Ascending aorta (tissue), 2 donors: ENCODE measurements at regions not wholly inside any gene's neighbourhood (a gene's known extent, or its start where the extent isn't known, plus 50 kb on each side); places are given as distances from the start of the nearest gene placed in this dataset.

Experiments
- DNase-seq, 2 donors: peaks; one replicate each; pipeline ENCODE4 v3.0.0-alpha.2; 2019; ENCODE audit warnings: low spot score in 2 of 2
- H3K27ac ChIP-seq, 2 donors: fragments of 200-600 bp; sonication (generic); one replicate each; pipeline ENCODE4 v1.5.1; 2016 to 2017; ENCODE audit warnings: mild to moderate bottlenecking in 1 of 2
- H3K27me3 ChIP-seq: fragments of 200-600 bp; sonication (generic); one replicate; pipeline ENCODE4 v1.5.1; 2017
- H3K36me3 ChIP-seq, 2 donors: fragments of 200-600 bp; sonication (generic); one replicate each; pipeline ENCODE4 v1.5.1; 2016
- H3K4me1 ChIP-seq, 2 donors: fragments of 200-600 bp; sonication (generic); one replicate each; pipeline ENCODE4 v1.5.1; 2016 to 2017; ENCODE audit warnings: mild to moderate bottlenecking in 1 of 2
- H3K4me3 ChIP-seq, 2 donors: fragments of 200-600 bp; sonication (generic); one replicate each; pipeline ENCODE4 v1.5.1; 2016 to 2017; ENCODE audit warnings: mild to moderate bottlenecking in 1 of 2
- H3K9me3 ChIP-seq, 2 donors: fragments of 200-600 bp; sonication (generic); one replicate each; pipeline ENCODE4 v1.5.1; 2016
- intact Hi-C: fragments of 100-400 bp; cut with DNase I; formaldehyde crosslinking; loops from one replicate; pipeline ENCODE4 v1.15.1; 2023
- TF ChIP-seq, protein P1 (sequence below), 3 experiments: fragments of 200-600 bp in 2 of 3; fragments of 450-650 bp in 1 of 3; sonication (generic) in 2 of 3; IDR thresholded peaks; one replicate each; pipeline ENCODE4 v1.5.1; 2016 to 2019; ENCODE audit warnings: antibody characterized with exemption in 3 of 3, mild to moderate bottlenecking in 1 of 3, moderate library complexity in 1 of 3

DNA sequence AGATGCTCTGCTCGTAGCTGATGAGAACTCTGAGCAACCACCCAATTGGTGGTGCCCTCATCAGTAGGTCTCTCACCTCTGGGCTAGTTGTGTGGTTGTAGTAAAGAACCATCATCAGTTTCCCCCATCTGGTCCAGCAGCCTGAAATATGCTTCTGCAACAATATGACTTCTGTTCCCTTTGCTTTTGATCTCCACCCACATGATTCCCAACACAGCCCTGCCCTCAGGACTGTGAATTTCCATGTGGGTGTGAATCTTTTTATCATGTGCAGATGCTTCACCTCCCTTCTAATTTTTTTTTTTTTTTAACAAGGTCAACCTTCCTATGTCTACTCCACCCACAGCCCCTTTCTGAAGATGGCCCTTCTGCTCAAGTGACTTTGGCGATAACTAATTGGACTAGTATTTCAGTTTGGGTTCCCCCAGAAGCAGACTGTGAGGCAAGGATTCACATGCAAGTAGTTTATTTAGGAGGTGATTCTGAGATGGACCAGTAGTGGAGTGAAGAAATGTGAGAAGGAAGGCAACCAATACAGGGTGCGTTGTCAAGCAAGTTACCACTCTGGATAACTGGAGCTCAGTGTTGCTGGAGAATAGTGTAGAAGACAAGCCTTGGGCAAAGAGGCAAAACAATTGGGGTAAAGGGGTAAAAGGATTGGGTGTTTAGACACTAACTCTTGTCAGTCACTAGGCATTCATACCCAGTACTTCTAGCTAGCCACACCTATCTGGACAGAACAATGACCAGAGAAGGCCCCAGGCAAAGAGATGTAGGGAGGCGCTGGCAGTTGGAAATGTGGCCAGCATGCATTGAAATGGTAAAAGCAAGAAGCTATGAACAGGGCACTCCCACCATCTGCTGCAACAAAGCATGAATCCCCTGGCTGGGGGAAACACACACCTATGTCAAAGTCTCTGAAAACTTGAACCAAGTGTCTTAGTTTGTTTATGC lies 466.2 kb downstream of the BCOR start:
- H3K36me3 ChIP-seq: no peaks in the 10 kb centered on the region
- TF ChIP-seq, protein P1, sequence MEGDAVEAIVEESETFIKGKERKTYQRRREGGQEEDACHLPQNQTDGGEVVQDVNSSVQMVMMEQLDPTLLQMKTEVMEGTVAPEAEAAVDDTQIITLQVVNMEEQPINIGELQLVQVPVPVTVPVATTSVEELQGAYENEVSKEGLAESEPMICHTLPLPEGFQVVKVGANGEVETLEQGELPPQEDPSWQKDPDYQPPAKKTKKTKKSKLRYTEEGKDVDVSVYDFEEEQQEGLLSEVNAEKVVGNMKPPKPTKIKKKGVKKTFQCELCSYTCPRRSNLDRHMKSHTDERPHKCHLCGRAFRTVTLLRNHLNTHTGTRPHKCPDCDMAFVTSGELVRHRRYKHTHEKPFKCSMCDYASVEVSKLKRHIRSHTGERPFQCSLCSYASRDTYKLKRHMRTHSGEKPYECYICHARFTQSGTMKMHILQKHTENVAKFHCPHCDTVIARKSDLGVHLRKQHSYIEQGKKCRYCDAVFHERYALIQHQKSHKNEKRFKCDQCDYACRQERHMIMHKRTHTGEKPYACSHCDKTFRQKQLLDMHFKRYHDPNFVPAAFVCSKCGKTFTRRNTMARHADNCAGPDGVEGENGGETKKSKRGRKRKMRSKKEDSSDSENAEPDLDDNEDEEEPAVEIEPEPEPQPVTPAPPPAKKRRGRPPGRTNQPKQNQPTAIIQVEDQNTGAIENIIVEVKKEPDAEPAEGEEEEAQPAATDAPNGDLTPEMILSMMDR (IDR thresholded peaks at IDR 0.05): no peak
- H3K27me3 ChIP-seq: no peaks in the 10 kb centered on the region
- no peak overlapping the region for H3K4me3 ChIP-seq
- intact Hi-C loops: no loop called here
- DNase-seq: no peak
- no peaks in the 10 kb centered on the region for H3K4me1 ChIP-seq
- no peak overlapping the region for H3K27ac ChIP-seq
- H3K9me3 ChIP-seq: no peaks in the 10 kb centered on the region

DNA sequence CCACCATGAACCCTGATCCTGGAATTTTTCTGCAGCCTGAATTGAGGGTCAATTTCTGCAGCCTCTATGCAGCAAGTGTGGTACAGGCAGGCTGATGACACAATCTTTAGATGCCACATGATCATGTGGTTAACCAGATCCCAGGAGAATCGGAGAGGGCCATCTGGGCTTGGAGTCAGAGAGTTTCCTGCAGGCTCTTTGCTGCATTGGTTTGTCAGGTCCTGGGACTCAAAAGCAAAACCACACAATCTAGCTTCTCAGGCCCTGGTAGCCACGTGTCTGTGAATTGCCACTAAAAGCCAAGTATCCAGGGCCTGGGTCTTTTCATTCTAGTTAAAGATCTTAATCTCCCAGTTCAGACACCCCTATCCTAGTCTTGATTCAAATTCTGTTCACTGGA lies 464.5 kb downstream of the BCOR start:
- Histone ChIP-seq H3K36me3 (no peaks in the 10 kb centered on the region), H3K27me3 (no peaks in the 10 kb centered on the region), H3K9me3 (no peaks in the 10 kb centered on the region), H3K27ac (no peak overlapping the region), H3K4me1 (no peaks in the 10 kb centered on the region), H3K4me3 (no peak overlapping the region)
- TF ChIP-seq, protein P1 (IDR thresholded peaks at IDR 0.05): no peak
- no peak for DNase-seq
- intact Hi-C loops: no loop called here

DNA sequence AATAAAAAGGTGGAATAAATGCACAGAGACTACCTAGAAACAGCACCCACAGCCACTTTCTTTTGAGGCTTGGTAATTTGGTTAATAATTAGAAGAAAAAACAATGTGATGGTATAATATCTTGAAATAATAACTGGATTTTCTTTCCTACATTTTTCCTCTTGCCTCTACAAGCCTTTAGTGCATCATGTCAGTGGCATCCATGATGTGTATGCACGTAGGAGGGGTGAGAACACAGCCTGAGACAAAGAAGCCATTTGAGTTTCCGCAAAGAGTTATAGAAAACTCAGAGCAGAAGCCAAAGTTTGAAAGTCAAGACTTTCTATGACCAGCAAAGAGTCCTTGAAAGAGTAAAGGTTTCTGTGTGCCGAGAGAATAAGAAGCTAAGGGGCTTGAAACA lies 461.3 kb downstream of the BCOR start:
- no peaks in the 10 kb centered on the region for H3K27me3 ChIP-seq
- no peak overlapping the region for H3K27ac ChIP-seq
- H3K4me3 ChIP-seq: no peak overlapping the region
- no peaks in the 10 kb centered on the region for H3K36me3 ChIP-seq
- H3K9me3 ChIP-seq: no peaks in the 10 kb centered on the region
- H3K4me1 ChIP-seq: no peaks in the 10 kb centered on the region
- intact Hi-C loops: no loop called here
- no peak for DNase-seq
- TF ChIP-seq, protein P1 (IDR thresholded peaks at IDR 0.05): no peak

DNA sequence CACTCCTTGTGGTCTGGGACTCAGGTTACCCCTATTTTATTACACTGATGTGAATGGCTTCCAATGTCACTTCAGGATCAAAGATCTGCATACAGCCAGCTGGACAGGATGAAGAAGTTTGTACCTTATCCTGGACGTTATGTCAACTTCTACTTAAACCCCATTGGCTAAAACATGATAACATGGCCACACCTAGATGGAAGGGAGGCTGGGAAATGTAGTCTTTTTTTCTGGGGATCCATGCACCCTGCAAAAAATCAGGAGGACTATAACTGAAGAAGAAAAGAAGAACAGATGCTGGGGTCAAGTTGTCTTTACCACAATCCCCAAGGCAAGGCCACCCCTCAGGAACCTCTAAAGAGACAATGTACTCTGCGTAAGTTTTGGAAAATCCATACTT lies 459.2 kb downstream of the BCOR start:
- H3K27me3 ChIP-seq: no peaks in the 10 kb centered on the region
- intact Hi-C loops: no loop called here

DNA sequence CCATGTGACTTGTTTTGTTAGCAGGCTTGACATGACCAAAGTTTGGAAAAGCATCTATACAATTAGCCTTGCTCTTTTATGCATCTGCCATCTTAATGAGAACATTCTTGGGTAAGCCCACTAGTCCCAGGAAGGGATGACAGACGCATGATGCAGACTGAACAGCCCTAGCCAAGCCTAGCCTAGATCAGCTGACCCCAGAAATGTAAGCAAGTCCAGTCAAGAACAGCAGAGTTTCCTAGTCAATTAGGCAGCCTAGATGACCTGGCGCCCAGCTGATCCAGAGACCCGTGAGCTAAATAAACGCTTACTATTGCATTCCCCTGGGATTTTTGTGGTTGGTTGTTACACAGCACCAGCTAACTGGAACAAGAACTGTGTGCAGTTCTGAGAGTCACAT lies 457.9 kb downstream of the BCOR start:
- Histone ChIP-seq H3K9me3 (no peaks in the 10 kb centered on the region), H3K27ac (no peak overlapping the region), H3K27me3 (no peaks in the 10 kb centered on the region), H3K4me1 (no peaks in the 10 kb centered on the region), H3K36me3 (no peaks in the 10 kb centered on the region), H3K4me3 (no peak overlapping the region)
- intact Hi-C loops: loop anchor here (10.0 kb wide), 1 partner anchor 465 kb away; no protein-coding TSS in a partner anchor
- DNase-seq: no peak
- TF ChIP-seq, protein P1 (IDR thresholded peaks at IDR 0.05): no peak

More for the DNA sequence above, 459.2 kb downstream of the BCOR start:
- Histone ChIP-seq H3K4me1 (no peaks in the 10 kb centered on the region), H3K9me3 (no peaks in the 10 kb centered on the region), H3K36me3 (no peaks in the 10 kb centered on the region), H3K27ac (no peak overlapping the region), H3K4me3 (no peak overlapping the region)
- DNase-seq: no peak
- TF ChIP-seq, protein P1 (IDR thresholded peaks at IDR 0.05): no peak
